Umbilical cord (tissue), 1 donor: ENCODE measurements at regions not wholly inside any gene's neighbourhood (a gene's known extent, or its start where the extent isn't known, plus 50 kb on each side); places are given as distances from the start of the nearest gene placed in this dataset.
"Not testable (repeated sequence)": the region's sequence is repeated elsewhere in the genome, so short reads cannot be mapped to it uniquely, and the experiment has no call there.

Experiments used
- DNase-seq: peaks from one replicate; pipeline ENCODE4 v3.0.0-alpha.2; 2015; ENCODE audit warnings: low spot score

- DNase-seq = no peak
Measured at GRCh38 chr2:58699411-58699810, 458.3 kb upstream of the FANCL start.

GRCh38 chr2:58698620-58699019, 457.5 kb upstream of the FANCL start:
- no peak for DNase-seq

DNA sequence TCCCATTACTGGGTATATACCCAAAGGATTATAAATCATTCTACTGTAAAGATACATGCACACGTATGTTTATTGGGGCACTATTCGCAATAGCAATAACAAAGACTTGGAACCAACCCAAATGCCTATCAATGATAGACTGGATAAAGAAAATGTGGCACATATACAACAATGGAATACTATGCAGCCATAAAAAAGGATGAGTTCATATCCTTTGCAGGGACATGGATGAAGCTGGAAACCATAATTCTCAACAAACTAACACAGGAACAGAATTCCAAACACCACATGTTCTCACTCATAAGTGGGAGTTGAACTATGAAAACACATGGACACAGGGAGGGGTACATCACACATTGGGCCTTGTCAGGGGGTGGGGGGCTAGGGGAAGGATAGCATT, 453.0 kb upstream of the FANCL start:
- not testable (repeated sequence) for DNase-seq

- DNase-seq = not testable (repeated sequence)
Measured at GRCh38 chr2:58691041-58691440, 449.9 kb upstream of the FANCL start.

DNA sequence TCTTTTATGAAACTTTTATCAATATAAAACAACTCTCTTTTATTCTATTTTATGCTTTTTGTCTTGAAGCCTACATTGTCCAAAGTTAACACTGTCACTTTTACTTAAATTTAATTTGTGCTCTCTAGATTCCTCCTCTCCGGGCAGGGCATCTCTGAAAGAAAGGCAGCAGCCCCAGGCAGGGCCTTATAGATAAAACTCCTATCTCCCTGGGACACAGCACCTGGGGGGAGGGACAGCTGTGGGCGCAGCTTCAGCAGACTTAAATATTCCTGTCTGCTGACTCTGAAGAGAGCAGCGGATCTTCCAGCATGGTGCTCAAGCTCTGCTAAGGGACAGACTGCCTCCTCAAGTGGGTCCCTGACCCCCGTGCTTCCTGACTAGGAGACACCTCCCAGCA, 447.7 kb upstream of the FANCL start:
- DNase-seq = no peak

- DNase-seq = no peak
Measured at GRCh38 chr2:58686776-58687175, 445.7 kb upstream of the FANCL start.

GRCh38 chr2:58680755-58681310, 439.7 kb upstream of the FANCL start:
- no peak for DNase-seq

DNA sequence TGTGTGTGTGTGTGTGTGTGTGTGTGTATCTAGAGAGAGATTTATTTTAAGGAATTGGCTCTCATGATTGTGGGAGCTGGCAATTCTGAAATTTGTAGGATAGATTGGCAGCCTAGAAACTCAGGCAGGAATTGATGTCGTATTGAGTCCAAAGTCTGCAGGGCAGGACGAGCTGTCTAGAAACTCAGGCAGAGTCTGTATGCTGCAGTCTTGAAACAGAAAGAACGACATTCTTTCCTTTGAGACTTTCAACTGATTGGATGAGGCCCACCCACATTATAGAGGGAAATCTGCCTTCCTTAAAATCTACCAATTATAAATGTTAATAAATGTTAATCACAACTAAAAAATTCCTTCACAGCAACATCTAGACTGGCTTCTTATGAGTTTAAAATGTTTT, 436.6 kb upstream of the FANCL start:
- DNase-seq = no peak

- DNase-seq = no peak
Measured at GRCh38 chr2:58671675-58672074, 430.6 kb upstream of the FANCL start.

DNA sequence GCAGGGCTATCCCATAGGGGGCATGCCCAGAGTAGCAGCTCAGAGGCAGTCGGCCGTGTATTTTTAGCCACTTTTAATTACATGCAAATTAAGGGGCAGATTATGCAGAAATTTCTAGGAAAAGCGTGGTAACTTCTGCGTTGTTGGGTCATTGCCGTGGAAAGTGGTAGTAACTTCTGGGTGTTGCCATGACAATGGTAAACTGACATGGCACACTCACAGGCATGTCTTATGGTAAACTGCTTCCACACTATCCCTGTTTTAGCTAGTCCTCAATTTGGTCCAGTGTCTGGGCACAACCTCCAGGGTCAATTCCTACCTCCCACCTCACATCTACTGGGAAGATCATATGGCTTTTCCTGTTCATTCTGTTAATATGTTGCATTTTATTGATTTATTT, 428.9 kb upstream of the FANCL start:
- no peak for DNase-seq

DNA sequence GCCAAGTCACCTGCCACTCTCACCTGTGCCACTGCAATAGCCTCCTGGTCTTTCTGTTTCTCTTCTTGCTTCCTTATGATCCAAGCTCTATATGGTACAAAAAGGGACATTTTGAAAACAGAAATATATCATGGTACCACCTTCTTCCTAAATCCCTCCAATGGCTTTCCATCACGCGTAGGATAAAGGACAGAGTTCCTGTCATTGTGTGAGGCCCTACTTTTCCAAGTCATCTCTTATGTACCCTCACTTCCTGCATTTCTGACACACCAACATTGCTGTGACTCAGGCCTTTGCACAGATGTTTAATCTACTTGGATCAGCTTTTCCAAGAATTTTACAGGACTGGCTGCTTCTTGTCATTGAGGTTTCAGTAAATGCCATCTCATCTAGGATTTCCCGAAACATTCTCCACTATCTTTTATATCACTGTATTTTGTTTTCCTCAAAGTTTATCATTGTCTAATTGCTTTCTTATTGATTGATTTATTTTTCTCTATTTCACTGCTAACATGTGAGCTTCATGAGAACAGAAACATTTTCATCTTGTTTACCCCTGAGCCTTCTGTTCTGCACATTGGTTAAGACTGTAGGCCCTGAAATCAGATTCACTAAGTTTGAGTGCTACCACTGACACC, 426.1 kb upstream of the FANCL start:
- DNase-seq = no peak

- no peak for DNase-seq
Measured at GRCh38 chr2:58666323-58666970, 425.3 kb upstream of the FANCL start.

- DNase-seq = no peak
Measured at GRCh38 chr2:58665154-58665553, 424.0 kb upstream of the FANCL start.

- no peak for DNase-seq
Measured at GRCh38 chr2:58664523-58665151, 423.5 kb upstream of the FANCL start.

DNA sequence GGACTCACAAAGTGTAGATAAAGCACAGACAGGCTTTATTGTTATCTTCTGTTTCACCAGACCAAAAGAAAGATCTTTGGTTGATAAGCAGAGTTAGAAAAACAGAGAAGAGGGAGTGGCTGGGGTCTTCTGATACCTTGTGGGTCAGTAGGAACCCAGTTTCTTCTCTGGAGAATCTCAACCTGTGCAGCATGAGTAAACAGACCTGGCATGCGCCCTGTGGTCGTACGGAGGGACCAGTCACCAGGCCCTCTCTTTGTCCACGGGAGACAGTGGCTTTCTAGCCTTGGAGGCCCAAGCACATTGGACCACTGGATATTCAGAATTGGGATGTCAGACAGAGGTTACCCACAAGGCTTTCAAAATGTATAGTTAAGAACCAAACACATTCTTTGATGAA, 418.9 kb upstream of the FANCL start:
- no peak for DNase-seq

DNA sequence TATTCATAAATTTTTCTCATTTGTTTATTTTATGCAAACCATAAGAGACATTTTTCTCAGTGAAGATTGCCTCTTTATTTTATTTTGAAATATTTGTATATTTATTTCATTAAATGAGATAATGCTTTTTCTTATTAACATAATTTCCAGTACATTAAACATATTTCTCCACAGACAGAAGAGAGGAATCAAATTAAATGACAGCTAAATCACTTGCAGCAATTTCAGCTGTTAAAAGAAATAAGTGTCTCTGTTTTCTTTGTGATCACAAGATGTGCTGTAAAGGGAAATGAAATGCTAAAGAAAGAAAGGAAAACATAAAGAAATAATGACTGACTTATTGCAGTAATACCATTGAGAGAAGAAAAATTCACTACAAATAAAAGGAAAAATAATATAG, 414.0 kb upstream of the FANCL start:
- DNase-seq = no peak

DNA sequence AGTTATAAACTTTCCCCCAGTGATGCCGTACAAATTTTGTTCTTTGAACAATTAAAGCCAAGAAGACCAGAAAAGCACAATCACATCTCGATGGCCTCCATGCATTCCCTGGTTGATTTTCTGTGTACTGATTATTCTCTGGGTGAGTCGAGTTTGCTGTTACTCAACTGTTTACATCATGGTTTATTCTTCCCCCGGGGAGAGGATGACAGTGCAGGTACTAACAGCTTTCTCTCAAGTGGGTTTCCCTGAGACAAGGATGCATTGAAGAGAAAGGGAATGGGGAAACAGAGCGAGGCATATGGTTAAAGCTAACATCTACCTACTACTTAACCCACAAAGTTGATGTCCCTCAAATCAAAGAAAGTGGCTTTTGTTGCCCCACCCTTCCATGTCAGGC, 410.8 kb upstream of the FANCL start:
- no peak for DNase-seq

- no peak for DNase-seq
Measured at GRCh38 chr2:58650781-58651180, 409.7 kb upstream of the FANCL start.

GRCh38 chr2:58649756-58650155, 408.6 kb upstream of the FANCL start:
- DNase-seq = no peak

DNA sequence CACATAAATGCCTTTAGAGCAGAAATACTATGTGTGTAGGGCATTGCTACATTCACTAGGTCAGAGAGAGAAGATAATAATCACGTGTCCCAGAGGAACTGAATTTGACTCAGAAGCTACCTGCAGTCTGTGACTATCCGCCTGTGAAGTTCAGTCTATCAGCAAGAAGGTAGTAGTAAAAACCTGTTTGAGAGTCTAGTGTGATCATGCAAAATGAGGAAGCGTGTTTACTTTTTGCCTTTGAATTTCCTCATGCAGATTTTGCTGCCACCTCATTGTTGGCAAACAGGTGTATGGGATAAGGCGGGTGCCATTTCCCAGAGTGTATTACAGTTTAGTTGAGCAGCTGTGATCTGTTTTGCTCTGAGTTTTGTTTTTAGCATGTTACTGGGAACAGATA, 403.9 kb upstream of the FANCL start:
- DNase-seq = no peak

DNA sequence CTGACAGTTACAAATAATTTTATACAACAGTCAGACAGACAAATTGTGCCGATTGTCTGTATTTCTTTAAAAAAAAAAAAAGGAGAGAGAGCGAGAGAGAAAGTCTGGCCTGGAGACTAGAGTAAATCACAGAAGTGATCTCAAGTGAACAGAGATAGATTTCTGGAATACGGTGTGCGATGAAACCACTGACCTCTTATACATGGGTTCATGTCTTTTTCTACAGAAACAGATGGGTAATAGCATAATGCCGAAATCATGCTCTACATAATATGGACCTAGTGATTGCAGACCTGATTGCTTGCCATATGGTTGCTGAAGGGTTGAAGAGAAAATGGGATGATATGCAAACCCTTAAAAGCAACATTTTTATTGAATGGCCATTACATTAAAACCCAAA, 403.3 kb upstream of the FANCL start:
- no peak for DNase-seq

DNA sequence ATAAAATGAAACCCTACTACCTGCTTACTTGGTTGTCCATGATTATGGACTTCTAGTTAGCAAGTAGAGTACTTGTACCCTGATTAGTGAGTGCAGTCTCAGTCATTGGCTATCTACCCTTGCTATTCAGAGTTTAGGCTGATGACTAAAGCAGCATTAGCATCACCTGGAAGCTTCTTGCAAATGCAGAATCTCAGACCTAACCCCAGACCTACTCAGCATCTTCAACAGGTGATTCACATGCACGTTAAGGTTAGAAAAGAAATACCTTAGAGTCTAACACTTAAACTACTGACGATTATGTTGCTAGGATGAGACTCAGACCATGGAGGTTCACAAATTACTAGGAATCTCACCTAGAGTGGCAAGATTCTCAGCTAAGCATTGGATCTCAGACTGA, 399.9 kb upstream of the FANCL start:
- no peak for DNase-seq

DNA sequence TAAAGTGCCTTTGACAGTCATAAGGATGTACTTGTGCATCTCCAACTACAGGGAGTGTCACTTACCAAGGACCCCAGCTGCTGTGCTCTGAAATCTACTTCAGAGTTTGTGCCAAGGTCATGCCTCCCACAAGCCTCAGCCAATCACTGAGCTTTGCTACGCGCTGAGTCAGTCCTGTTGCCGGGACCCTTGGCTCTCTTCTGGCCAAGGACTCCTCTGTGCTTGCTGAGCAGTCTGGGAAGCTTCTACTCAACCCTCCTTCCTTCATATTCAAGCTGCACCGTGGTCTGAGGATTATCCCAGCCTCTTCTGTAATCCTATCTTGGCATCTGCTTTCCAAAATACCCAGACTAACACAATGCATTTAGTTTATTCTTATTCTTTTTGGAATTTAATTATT, 398.9 kb upstream of the FANCL start:
- no peak for DNase-seq
